Endothelial cell of umbilical vein (primary cell): ENCODE measurements at regions not wholly inside any gene's neighbourhood (a gene's known extent, or its start where the extent isn't known, plus 50 kb on each side); places are given as distances from the start of the nearest gene placed in this dataset.

Experiments used
- BruUV-seq: library from RNA; stranded (reverse); fragments of 400-500 nt; replicated peaks from 2 replicates; lab custom pipeline; 2021; lab: Mats Ljungman, UMichigan
- CTCF ChIA-PET: fragments of 300-600, 350-600 bp; sonication (Branson Sonifier 250); formaldehyde crosslinking; loops from one replicate; lab custom pipeline; 2021; ENCODE audit warnings: antibody characterized with exemption, inconsistent platforms; lab: Charles Lee
- POLR2A ChIA-PET: fragments of 300-600, 350-600 bp; sonication (Branson Sonifier 250); formaldehyde crosslinking; loops from one replicate; lab custom pipeline; 2021; ENCODE audit warnings: antibody characterized with exemption, inconsistent platforms; lab: Charles Lee
- DNase-seq: peaks from one replicate; pipeline ENCODE4 v3.0.0-alpha.2; 2011; ENCODE audit warnings: low read depth, low spot score
- FAIRE-seq: peaks from 2 replicates; lab custom pipeline; 2011; peaks lifted over from hg19 to GRCh38; lab: Jason Lieb, UNC
- H2AFZ ChIP-seq: 2 replicates; pipeline ENCODE4 v1.6.0; 2012; ENCODE audit warnings: low read depth, low read length, control low read depth, inconsistent platforms
- H3K27ac ChIP-seq: 2 replicates; pipeline ENCODE4 v1.5.1; 2011; ENCODE audit warnings: low read depth, mild to moderate bottlenecking, control low read depth, low read length, moderate library complexity; ENCODE audit not compliant: insufficient read depth
- H3K27me3 ChIP-seq, 2 experiments: 2 replicates each; pipeline versions ENCODE4 v1.6.0 to v1.6.1; 2011; ENCODE audit warnings: low read length in 2 of 2, mixed read lengths in 1 of 2; ENCODE audit not compliant: control insufficient read depth in 2 of 2, insufficient read depth in 2 of 2
- H3K36me3 ChIP-seq, 2 experiments: 2 replicates in 1 of 2; 3 replicates in 1 of 2; pipeline ENCODE4 v1.5.1; 2011; ENCODE audit warnings: low read length in 2 of 2, mild to moderate bottlenecking in 1 of 2, moderate library complexity in 1 of 2; ENCODE audit not compliant: control insufficient read depth in 2 of 2, insufficient read depth in 2 of 2; ENCODE audit errors: extremely low read depth in 1 of 2
- H3K4me1 ChIP-seq: 3 replicates; pipeline ENCODE4 v1.5.1; 2011; ENCODE audit warnings: mild to moderate bottlenecking, low read length; ENCODE audit not compliant: control insufficient read depth, insufficient read depth; ENCODE audit errors: extremely low read depth
- H3K4me2 ChIP-seq: 2 replicates; pipeline ENCODE4 v1.6.1; 2011; ENCODE audit warnings: low read length, control low read depth, mixed read lengths; ENCODE audit not compliant: insufficient read depth
- H3K4me3 ChIP-seq, 3 experiments: fragments of 200-600 bp in 1 of 3; sonication (generic), shearing (Covaris generic) in 1 of 3; replicated peaks in 1 of 3; 2 replicates each; pipeline ENCODE4 v1.5.1; 2011 to 2016; ENCODE audit warnings: control low read depth in 3 of 3, low read length in 3 of 3, mild to moderate bottlenecking in 2 of 3, inconsistent platforms in 1 of 3, low read depth in 1 of 3, moderate library complexity in 1 of 3; ENCODE audit not compliant: insufficient read depth in 1 of 3
- H3K79me2 ChIP-seq: 2 replicates; pipeline ENCODE4 v1.6.0; 2012; ENCODE audit warnings: low read length, inconsistent platforms; ENCODE audit not compliant: control insufficient read depth, insufficient read depth
- H3K9ac ChIP-seq: replicated peaks from 2 replicates; pipeline ENCODE3; 2011; ENCODE audit warnings: low read length, control low read depth; ENCODE audit not compliant: insufficient read depth; ENCODE audit errors: extremely low read depth
- H3K9me1 ChIP-seq: replicated peaks from 3 replicates; pipeline ENCODE4 v1.6.0; 2011; ENCODE audit warnings: mild to moderate bottlenecking, low read length; ENCODE audit not compliant: control insufficient read depth, insufficient read depth; ENCODE audit errors: extremely low read depth
- H3K9me3 ChIP-seq: replicated peaks from 2 replicates; pipeline ENCODE4 v1.5.1; 2012; ENCODE audit warnings: low read length, inconsistent platforms; ENCODE audit not compliant: control insufficient read depth, insufficient read depth
- H4K20me1 ChIP-seq: replicated peaks from 2 replicates; pipeline ENCODE3; 2011; ENCODE audit warnings: mild to moderate bottlenecking, low read length; ENCODE audit not compliant: control insufficient read depth, insufficient read depth; ENCODE audit errors: extremely low read depth
- EZH2 ChIP-seq: IDR thresholded peaks from 2 replicates; pipeline ENCODE4 v1.6.1; 2012; ENCODE audit warnings: borderline replicate concordance, low read depth, mild to moderate bottlenecking, moderate library complexity, low read length, inconsistent platforms; ENCODE audit not compliant: severe bottlenecking
- FOS ChIP-seq: IDR thresholded peaks from 2 replicates; pipeline ENCODE4 v1.6.1; 2011; ENCODE audit warnings: mild to moderate bottlenecking, low read length, moderate library complexity, borderline replicate concordance; ENCODE audit not compliant: insufficient read depth
- GATA2 ChIP-seq: IDR thresholded peaks from 2 replicates; pipeline ENCODE4 v1.7.0; 2011; ENCODE audit warnings: low read depth, mild to moderate bottlenecking, moderate library complexity, mixed read lengths, low read length; ENCODE audit not compliant: insufficient read length, insufficient read depth
- JUN ChIP-seq: IDR thresholded peaks from 2 replicates; pipeline ENCODE4 v1.6.1; 2011; ENCODE audit warnings: borderline replicate concordance, low read depth; ENCODE audit not compliant: insufficient read length, insufficient read depth
- MYC ChIP-seq: IDR thresholded peaks from one replicate; pipeline ENCODE4 v1.6.1; 2011; ENCODE audit warnings: mild to moderate bottlenecking, low read depth, low read length
- POLR2A ChIP-seq: IDR thresholded peaks from 2 replicates; pipeline ENCODE4 v1.6.1; 2012; ENCODE audit warnings: low read depth, mild to moderate bottlenecking, control low read depth, low read length
- POLR2AphosphoS5 ChIP-seq: IDR thresholded peaks from 2 replicates; pipeline ENCODE4 v1.6.1; 2012; ENCODE audit warnings: low read depth, mild to moderate bottlenecking, control low read depth, low read length, moderate library complexity; ENCODE audit not compliant: insufficient read depth
- dilution Hi-C: fragments of 300-500 bp; cut with MboI; formaldehyde crosslinking; loops from one replicate; pipeline ENCODE4 v1.15.0; 2019; ENCODE audit warnings: low sequenced_read_pairs; ENCODE audit not compliant: extremely low pct_ligation_motif_present
- intact Hi-C: fragments of 100-400 bp; cut with micrococcal nuclease; formaldehyde crosslinking; loops from one replicate; pipeline ENCODE4 v1.10.0; 2022
- TF ChIP-seq, protein P1 (sequence below), 2 donors: IDR thresholded peaks; 1 replicate in 1 of 2; 2 replicates in 1 of 2; pipeline ENCODE4 v1.5.1; 2011; ENCODE audit warnings: low read length in 2 of 2, mild to moderate bottlenecking in 2 of 2, moderate library complexity in 2 of 2, control low read depth in 1 of 2, inconsistent platforms in 1 of 2, low read depth in 1 of 2; ENCODE audit not compliant: insufficient read depth in 1 of 2; ENCODE audit errors: extremely low read depth in 1 of 2
- TF ChIP-seq, protein P2 (sequence below): IDR thresholded peaks from 2 replicates; pipeline ENCODE4 v1.6.1; 2011; ENCODE audit not compliant: insufficient read depth, insufficient read length

DNA sequence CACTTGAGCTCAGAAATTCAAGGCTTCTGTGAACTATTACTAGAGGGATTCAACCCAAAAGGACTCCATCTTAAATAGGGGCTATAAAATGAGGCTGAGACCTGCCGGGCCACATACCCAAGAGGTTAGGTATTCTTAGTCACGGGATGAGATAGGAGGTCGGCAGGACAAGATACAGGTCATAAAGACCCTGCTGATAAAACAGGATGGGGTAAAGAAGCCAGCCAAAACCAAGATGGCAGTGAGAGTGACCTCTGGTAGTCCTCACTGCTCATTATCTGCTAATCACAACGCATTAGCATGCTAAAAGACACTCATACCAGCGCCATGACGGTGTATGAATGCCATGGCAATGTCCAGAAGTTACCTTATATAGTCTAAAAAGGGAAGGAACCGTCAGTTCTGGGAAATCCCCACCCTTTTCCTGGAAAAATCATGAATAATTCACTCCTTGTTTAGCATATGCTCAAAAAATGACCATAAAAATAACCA lies 101.2 kb upstream of the TRIM24 start:
- no peaks in the 10 kb centered on the region for H3K9me1 ChIP-seq
- no peaks in the 10 kb centered on the region for H3K9me3 ChIP-seq
- no peak overlapping the region for H3K9ac ChIP-seq
- FAIRE-seq (no peak), DNase-seq (no peak)
- no TSS peak for BruUV-seq
- H3K4me1 ChIP-seq, result no peaks in the 10 kb centered on the region
- no peak overlapping the region for H2AFZ ChIP-seq
- H3K36me3 ChIP-seq, result no peaks in the 10 kb centered on the region
- no peak overlapping the region for H3K4me3 ChIP-seq
- dilution Hi-C loops, result no loop called here
- CTCF ChIA-PET, result no interaction called here
- POLR2A ChIA-PET, result no interaction called here
- H3K27ac ChIP-seq, result no peak overlapping the region
- H3K79me2 ChIP-seq, result no peaks in the 10 kb centered on the region
- H3K27me3 ChIP-seq, result no peaks in the 10 kb centered on the region
- TF ChIP-seq JUN (no peak), GATA2 (no peak), EZH2 (no peak), POLR2A (no peak), POLR2AphosphoS5 (no peak), FOS (no peak), MYC (no peak)
- TF ChIP-seq, protein P1, sequence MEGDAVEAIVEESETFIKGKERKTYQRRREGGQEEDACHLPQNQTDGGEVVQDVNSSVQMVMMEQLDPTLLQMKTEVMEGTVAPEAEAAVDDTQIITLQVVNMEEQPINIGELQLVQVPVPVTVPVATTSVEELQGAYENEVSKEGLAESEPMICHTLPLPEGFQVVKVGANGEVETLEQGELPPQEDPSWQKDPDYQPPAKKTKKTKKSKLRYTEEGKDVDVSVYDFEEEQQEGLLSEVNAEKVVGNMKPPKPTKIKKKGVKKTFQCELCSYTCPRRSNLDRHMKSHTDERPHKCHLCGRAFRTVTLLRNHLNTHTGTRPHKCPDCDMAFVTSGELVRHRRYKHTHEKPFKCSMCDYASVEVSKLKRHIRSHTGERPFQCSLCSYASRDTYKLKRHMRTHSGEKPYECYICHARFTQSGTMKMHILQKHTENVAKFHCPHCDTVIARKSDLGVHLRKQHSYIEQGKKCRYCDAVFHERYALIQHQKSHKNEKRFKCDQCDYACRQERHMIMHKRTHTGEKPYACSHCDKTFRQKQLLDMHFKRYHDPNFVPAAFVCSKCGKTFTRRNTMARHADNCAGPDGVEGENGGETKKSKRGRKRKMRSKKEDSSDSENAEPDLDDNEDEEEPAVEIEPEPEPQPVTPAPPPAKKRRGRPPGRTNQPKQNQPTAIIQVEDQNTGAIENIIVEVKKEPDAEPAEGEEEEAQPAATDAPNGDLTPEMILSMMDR (IDR thresholded peaks at IDR 0.05; ENCODE audit: extremely low read depth in 1 of 2, insufficient read depth in 1 of 2, low read depth in 1 of 2, low read length in 2 of 2), result no peak
- TF ChIP-seq, protein P2, sequence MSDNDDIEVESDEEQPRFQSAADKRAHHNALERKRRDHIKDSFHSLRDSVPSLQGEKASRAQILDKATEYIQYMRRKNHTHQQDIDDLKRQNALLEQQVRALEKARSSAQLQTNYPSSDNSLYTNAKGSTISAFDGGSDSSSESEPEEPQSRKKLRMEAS, result no peak
- no peaks in the 10 kb centered on the region for H4K20me1 ChIP-seq
- intact Hi-C loops, result no loop called here
- no peak overlapping the region for H3K4me2 ChIP-seq
